EH (cell line): ENCODE measurements at regions not wholly inside any gene's neighbourhood (a gene's known extent, or its start where the extent isn't known, plus 50 kb on each side); places are given as distances from the start of the nearest gene placed in this dataset.
"Not testable (repeated sequence)": the region's sequence is repeated elsewhere in the genome, so short reads cannot be mapped to it uniquely, and the experiment has no call there.

Source experiments
- DNase-seq: peaks from one replicate; pipeline ENCODE4 v3.0.0-alpha.2; 2015; ENCODE audit warnings: low read depth

DNA sequence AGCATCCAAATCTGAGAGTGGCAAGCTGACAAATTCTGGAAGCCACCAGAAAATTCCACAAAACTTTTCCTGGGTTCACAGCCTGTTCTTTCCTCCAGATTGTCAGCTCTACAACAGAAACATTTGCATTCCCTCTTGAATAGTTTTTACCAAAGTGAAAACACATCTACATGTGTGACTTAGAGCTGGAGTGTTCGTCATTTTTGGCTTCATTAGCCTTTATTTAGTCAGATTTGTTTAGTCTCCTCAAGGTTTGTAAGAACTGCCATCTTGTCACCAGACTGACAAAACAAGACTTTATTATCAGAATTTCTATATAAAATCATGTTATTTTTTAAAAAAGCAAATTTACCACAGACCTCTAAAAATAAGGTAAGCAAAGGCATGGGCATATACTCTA lies 347.3 kb downstream of the TRIM36 start:
- no peak for DNase-seq

DNA sequence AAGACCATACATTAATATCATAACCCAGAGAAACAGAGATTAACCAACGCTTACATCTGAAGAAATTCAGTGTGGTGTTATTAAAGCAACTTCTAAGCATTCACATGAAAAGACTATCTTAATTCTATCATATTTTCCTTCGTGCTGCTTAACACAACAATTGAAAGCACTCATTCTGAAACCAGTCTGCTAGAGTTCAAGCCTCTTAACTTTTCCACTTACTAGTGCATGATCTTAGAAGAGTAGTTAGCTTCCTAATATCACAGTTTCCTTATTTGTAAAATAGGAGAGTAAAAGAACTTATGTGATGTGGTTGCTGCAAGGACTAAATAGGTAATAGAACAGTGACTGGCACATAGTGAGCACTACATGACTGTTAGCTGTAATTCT lies 379.3 kb downstream of the TRIM36 start:
- no peak for DNase-seq

GRCh38 chr5:114789773-114790402 lies 379.8 kb downstream of the TRIM36 start:
- peak; percentile 38 for DNase-seq

DNA sequence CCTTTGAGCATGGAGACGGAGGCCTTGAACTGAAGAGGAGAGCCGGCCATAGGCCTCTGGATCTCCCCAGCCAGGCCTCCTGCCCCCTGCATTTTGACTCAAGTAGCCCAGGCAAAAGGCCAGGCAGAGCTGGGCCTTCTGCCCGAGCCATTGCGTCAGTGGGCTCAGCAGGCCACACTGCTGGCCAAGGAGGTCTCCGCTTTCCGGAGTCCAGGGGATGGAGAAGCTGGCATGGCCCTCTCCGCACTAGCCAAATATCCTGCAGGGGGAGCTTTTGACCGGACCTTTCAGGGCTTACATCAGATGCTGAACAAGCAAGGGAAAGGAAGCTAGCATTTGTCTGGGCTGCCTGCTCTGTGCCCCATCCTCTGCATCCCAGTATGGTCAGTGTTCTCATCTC lies 386.8 kb downstream of the TRIM36 start:
- no peak for DNase-seq

DNA sequence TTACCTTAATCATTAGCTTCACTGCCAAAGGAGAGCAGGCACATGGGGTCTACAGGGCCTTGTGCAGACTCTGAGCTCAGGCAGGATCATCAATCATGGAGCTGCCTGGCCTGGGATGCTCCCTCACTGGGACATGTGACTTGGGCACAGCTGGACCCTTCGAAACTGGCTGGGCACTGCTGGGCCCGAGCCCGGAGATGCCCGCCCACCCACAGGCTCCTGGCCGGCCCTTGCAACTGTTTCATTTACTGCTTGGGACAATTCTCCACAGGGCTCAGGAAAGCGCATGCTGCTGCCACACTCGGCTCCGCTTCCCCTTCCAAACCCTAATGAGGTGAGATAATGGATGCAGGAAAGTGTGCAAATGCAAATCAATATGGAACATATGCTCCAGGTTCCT lies 387.5 kb downstream of the TRIM36 start:
- DNase-seq: no peak

DNA sequence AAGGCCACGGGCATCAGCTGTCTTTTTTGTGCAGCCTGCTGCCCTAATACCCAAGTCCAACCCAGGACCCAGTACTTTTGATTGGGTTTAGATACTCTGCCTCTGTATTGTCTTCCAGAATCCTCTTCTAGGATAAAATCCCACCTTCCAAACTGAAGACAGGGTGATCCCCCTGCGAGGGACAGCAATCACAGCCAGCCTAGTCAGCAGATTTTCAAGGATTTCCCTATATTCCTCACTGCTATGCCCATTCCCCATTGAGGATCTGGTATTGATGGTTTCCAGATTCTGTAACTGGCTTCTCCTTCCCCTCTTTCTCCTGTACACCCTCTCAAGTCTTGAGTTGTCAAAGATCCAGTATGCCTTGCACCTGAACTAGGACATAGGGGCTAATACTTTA lies 389.4 kb downstream of the TRIM36 start:
- no peak for DNase-seq

DNA sequence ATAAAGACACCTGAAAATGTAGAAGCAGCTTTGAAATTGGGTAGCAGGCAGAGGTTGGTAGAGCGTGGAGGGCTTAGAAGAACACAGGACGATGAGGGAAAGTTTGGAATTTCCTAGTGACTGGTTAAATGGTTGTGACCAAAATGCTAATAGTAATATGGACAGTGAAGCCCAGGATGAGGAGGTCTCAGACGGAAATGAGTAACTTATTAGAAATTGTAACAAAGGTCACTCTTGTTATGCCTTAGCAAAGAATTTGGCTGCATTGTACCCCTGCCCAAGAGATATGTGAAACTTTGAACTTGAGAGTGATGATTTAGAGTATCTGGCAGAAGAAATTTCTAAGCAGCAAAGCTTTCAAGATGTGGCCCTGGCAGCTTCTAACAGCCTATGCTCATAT lies 382.5 kb downstream of the KCNN2 start:
- DNase-seq: peak; percentile 41

- DNase-seq: no peak
These were observed 372.4 kb downstream of the KCNN2 start for GRCh38 chr5:114734238-114734637.

GRCh38 chr5:114729986-114730385 lies 368.1 kb downstream of the KCNN2 start:
- DNase-seq: no peak

DNA sequence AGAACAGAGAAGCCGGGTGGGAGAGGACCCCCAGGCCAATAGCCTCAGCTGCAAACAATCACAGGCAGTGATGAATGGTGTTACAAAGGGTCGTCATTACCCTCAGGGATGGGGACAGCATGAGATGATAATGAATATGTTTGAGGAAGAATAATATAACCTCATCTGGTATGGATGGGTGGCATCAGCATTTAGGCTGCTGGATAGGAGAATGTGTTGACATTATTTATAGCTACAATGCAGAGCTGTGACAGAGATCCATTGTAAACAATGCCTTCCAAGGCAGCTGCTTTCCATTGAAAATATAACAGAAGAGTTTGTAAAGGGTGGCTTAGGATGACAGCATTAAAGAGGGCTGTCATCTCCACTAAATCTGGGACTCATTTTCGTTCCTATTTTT lies 365.5 kb downstream of the KCNN2 start:
- peak; percentile 7 for DNase-seq

- peak; percentile 62 for DNase-seq
These were observed 364.3 kb downstream of the KCNN2 start for GRCh38 chr5:114726131-114726530.

GRCh38 chr5:114719268-114719667 lies 357.4 kb downstream of the KCNN2 start:
- DNase-seq: no peak

DNA sequence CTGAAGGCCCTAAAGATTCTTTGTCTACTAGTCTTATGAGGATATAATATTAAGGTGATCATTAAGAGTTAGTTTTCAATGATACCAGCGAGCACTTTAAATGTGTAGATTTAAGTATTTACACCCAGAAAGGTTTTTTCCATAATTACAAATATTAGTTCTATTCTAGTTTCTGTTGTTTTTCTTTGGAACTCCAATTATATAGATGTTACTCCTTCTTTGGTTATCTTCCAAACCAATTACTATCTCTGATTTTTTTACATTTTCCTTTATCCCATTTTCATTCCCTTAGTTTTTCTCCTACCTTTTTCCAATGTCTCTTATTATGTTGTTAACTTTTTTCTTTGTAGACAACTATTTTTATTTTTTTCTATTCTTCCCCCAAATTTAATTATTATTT lies 355.1 kb downstream of the KCNN2 start:
- no peak for DNase-seq

DNA sequence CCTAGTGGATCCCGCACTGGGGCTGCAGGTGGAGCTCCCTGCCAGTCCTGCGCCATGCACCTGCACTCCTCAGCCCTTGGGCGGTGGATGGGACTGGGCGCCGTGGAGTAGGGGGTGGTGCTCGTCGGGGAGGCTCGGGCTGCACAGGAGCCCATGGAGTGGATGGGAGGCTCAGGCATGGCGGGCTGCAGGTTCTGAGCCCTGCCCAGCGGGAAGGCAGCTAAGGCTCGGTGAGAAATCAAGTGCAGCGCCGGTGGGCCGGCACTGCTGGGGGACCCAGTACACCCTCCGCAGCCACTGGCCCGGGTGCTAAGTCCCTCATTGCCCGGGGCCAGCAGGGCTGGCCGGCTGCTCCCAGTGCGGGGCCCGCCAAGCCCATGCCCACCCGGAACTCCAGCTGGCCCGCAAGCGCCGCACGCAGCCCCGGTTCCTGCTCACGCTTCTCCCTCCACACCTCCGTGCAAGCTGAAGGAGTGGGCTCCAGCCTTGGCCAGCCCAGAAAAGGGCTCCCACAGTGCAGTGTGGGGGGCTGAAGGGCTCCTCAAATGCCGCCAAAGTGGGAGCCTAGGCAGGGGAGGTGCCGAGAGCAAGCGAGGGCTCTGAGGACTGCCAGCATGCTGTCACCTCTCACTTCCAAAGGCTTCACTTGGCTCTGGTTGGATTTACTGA lies 342.5 kb downstream of the KCNN2 start:
- DNase-seq: not testable (repeated sequence)

DNA sequence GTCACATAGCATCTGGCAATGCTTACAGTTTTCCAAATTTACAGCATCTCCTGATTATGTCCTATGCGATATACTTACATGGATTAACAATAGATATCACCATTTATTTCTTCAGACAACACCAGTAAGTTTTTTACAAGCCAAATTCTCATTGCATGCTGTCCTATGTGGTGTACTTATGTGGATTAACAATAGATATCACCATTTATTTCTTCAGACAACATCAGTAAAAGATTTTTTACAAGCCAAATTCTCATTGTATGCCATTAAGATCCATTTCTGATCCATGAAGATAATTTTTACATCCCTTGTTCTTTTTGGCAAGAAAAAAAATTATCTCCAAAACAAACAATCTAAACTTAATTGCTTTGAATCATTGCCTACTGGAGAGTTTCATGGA lies 340.9 kb downstream of the KCNN2 start:
- DNase-seq: no peak

DNA sequence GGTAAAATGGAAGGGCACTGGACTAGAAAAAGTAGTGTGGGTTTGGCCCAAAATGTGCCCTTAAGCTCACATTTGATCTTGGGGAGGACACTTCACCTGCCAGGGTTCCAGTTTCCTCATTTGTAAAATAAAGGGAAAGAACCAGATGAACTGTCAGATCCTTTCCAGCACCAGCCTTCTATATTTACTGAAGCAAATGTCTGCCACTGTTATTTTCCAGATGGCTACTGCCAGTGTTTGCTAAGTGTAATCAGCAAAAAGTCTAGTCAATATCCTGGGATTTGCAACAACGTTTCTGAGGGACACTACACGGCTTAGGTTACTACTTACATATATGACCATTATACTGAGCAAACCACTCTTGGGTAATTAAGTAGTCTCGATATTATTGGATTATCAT lies 340.3 kb downstream of the KCNN2 start:
- DNase-seq: no peak

DNA sequence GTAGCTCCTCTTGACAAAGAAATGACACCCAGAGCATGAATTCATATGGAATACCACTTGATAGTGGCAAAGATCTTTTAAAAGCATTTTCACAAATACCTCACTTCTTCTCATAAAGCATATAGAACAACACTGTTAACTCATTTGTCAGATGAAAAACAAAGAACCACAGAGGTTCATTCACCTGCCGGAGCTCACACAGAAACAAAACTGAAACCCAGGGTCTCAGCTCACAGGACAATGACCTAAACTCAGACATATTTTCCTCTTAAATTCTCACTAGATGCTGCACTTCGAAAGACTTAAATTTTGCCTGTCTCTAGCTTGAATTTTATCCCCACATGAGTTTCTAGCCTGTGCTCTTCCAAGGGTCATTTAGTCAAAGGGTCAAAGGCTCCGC lies 339.0 kb downstream of the KCNN2 start:
- no peak for DNase-seq

GRCh38 chr5:114695292-114695904 lies 333.5 kb downstream of the KCNN2 start:
- no peak for DNase-seq

DNA sequence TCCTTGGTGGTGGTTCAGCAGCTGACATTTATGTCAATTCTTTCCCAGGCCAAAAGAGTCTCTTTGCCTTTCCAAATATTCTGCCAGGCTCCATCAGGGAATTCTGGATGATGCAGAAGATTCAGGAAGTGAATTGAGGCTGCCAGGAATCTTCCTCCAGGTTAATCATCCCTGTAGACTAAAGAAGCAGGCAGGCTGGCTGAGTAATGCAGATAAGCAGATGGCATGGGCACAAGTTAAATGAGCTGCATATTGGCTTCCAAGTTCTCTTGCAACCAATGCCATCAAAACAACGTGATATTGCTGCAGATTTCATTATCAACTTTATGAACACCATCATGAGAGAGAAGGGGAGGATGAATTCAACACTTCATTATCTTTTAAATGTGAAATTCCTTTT lies 324.5 kb downstream of the KCNN2 start:
- DNase-seq: no peak

DNA sequence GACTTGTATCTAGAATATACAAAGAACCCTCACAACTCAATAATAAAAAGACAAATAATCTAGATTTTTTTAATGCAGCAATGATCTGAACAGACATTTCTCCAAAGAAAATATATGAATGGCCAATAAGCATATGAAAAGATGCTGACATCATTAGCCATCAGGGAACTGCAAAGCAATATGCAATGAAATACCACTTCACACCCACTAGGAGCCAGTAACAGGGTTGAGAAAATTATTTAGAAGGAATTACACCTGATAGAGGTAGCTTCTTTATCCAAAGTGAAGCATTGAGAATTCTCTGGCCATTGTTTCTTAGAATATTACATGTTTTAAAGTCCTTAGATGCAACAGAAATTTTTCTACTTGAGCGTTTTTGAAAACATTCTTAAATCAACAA lies 316.9 kb downstream of the KCNN2 start:
- no peak for DNase-seq

- DNase-seq: no peak
These were observed 303.7 kb downstream of the KCNN2 start for GRCh38 chr5:114665551-114665950.

DNA sequence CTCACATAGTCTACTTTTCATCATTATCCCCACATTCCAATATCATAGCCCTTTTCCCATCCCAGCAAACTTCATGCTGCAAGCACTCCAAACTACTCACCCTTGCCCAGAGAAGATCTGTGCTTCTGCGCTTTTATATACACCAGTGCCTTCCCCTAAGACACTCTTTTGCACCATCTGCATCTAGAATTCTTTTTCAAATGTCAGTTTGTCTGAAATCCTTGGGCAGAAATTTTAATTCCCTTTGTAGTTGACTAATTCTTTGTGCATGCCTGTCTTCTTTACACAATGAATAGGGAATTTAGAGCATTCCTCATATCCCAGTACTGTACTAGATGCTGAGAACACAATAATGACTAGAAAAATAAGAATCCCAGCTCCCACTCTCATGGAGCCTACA lies 298.9 kb downstream of the KCNN2 start:
- DNase-seq: no peak

DNA sequence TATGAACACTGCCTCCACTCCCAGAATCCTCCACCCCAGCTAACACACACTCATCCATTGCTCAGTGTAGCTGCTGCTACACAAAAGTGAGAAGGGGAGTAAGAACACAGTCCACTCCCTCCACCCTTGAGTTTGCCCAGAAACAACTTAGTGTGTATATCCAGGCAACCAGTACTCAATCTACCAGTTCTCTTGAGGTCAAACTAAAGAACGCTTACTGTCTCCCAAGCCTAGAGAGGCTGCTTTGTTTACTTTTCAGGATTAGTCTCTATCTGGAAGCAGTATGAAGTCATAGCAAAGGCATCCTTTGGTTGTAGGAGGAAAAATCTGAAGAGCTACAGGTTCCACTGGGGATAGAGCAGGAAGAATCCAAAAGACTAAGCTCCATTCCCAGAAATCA lies 296.3 kb downstream of the KCNN2 start:
- DNase-seq: peak; percentile 11
